ENCODE measurements at regions not wholly inside any gene's neighbourhood (a gene's known extent, or its start where the extent isn't known, plus 50 kb on each side); places are given as distances from the start of the nearest gene placed in this dataset.

GRCh38 chr12:86660488-86661147, 404.4 kb upstream of the MGAT4C start:
- ChIA-PET POLR2A (interaction anchor here (0.7 kb wide), 1 partner anchor 61 kb away, joined by 3 read pairs; no protein-coding TSS in a partner anchor), CTCF (no interaction called here)
- no peaks in the 10 kb centered on the region for H3K36me3 ChIP-seq (ENCODE audit: control insufficient read depth in 2 of 2, insufficient read depth in 1 of 2, low read length in 2 of 2)
- H3K4me1 ChIP-seq (ENCODE audit: control insufficient read depth, insufficient read depth, low read length), result no peaks in the 10 kb centered on the region
- H3K27ac ChIP-seq (ENCODE audit: extremely low read depth, low read depth, low read length), result no peak overlapping the region
- TF ChIP-seq ZSCAN23 (tag by site-specific recombination; IDR thresholded peaks at IDR 0.05) (no peak), ZNF398 (tag by site-specific recombination; IDR thresholded peaks at IDR 0.05) (no peak), ZNF302 (tag by site-specific recombination; IDR thresholded peaks at IDR 0.05; ENCODE audit: low read depth) (no peak), KLF10 (tag by site-specific recombination; IDR thresholded peaks at IDR 0.05) (no peak), PBX3 (CRISPR knock-in tag; IDR thresholded peaks at IDR 0.05) (no peak), SALL2 (tag by site-specific recombination; IDR thresholded peaks at IDR 0.05; ENCODE audit: borderline replicate concordance) (no peak), SCRT2 (tag by site-specific recombination; IDR thresholded peaks at IDR 0.05) (no peak), ZNF112 (tag by site-specific recombination; IDR thresholded peaks at IDR 0.05) (no peak), ZNF324 (tag by site-specific recombination; IDR thresholded peaks at IDR 0.05) (no peak), IKZF3 (tag by site-specific recombination; IDR thresholded peaks at IDR 0.05) (no peak), ZEB2 (tag by site-specific recombination; IDR thresholded peaks at IDR 0.05) (0 out of 2 replicates have a peak, but pooled peaks have one; percentile 38), ZBTB1 (tag by site-specific recombination; IDR thresholded peaks at IDR 0.05) (no peak), HIC1 (tag by site-specific recombination; IDR thresholded peaks at IDR 0.05) (peak; percentile 59; the same call in 1 of the 2 replicates), ZNF623 (tag by site-specific recombination; IDR thresholded peaks at IDR 0.05) (no peak), ZNF16 (tag by site-specific recombination; IDR thresholded peaks at IDR 0.05; ENCODE audit: low read depth) (no peak), ATF2 (tag by site-specific recombination; IDR thresholded peaks at IDR 0.05; ENCODE audit: low read depth) (no peak), MEIS1 (CRISPR knock-in tag; IDR thresholded peaks at IDR 0.05; ENCODE audit: borderline replicate concordance) (peak; percentile 98), ZFP37 (tag by site-specific recombination; IDR thresholded peaks at IDR 0.05) (peak; percentile 47; the same call in 1 of the 2 replicates), TSHZ1 (tag by site-specific recombination; IDR thresholded peaks at IDR 0.05; ENCODE audit: borderline replicate concordance) (0 out of 2 replicates have a peak, but pooled peaks have one; percentile 33), ZNF768 (tag by site-specific recombination; IDR thresholded peaks at IDR 0.05) (no peak), ZNF221 (tag by site-specific recombination; IDR thresholded peaks at IDR 0.05; ENCODE audit: borderline replicate concordance) (no peak)
- H3K4me3 ChIP-seq (ENCODE audit: low read depth, low read length), result no peak overlapping the region
- H3K9me3 ChIP-seq (ENCODE audit: control insufficient read depth, insufficient read depth, low read depth, low read length), result no peaks in the 10 kb centered on the region
